ENCODE measurements at regions not wholly inside any gene's neighbourhood (a gene's known extent, or its start where the extent isn't known, plus 50 kb on each side); places are given as distances from the start of the nearest gene placed in this dataset.

GRCh38 chr1:36743286-36744005 is 260.7 kb upstream of the CSF3R start:
- no peak for DNase-seq

- no peak for DNase-seq
Observed at GRCh38 chr1:36741066-36741465, 258.4 kb upstream of the CSF3R start.

GRCh38 chr1:36740446-36740845 is 257.7 kb upstream of the CSF3R start:
- DNase-seq, result no peak

GRCh38 chr1:36739703-36740289 is 257.1 kb upstream of the CSF3R start:
- DNase-seq, result no peak

- no peak for DNase-seq
Observed at GRCh38 chr1:36738245-36738644, 255.5 kb upstream of the CSF3R start.

GRCh38 chr1:36737767-36738166 is 255.1 kb upstream of the CSF3R start:
- DNase-seq, result no peak

- DNase-seq, result no peak
Observed at GRCh38 chr1:36737038-36737555, 254.4 kb upstream of the CSF3R start.

- DNase-seq, result no peak
Observed at GRCh38 chr1:36735939-36736730, 253.4 kb upstream of the CSF3R start.

- DNase-seq, result no peak
Observed at GRCh38 chr1:36735436-36735835, 252.7 kb upstream of the CSF3R start.

GRCh38 chr1:36734356-36734755 is 251.6 kb upstream of the CSF3R start:
- DNase-seq, result no peak

- DNase-seq, result no peak
Observed at GRCh38 chr1:36733748-36734147, 251.0 kb upstream of the CSF3R start.

GRCh38 chr1:36732015-36732356 is 249.3 kb upstream of the CSF3R start:
- no peak for DNase-seq

GRCh38 chr1:36731226-36732014 is 248.7 kb upstream of the CSF3R start:
- DNase-seq, result no peak

- no peak for DNase-seq
Observed at GRCh38 chr1:36730599-36730998, 247.9 kb upstream of the CSF3R start.

GRCh38 chr1:36729716-36730510 is 247.2 kb upstream of the CSF3R start:
- DNase-seq, result no peak

GRCh38 chr1:36729289-36729688 is 246.6 kb upstream of the CSF3R start:
- DNase-seq, result no peak

GRCh38 chr1:36728846-36729245 is 246.1 kb upstream of the CSF3R start:
- DNase-seq, result no peak

GRCh38 chr1:36728051-36728450 is 245.3 kb upstream of the CSF3R start:
- no peak for DNase-seq

GRCh38 chr1:36725151-36725550 is 242.4 kb upstream of the CSF3R start:
- no peak for DNase-seq

GRCh38 chr1:36723813-36724212 is 241.1 kb upstream of the CSF3R start:
- no peak for DNase-seq

GRCh38 chr1:36722871-36723270 is 240.2 kb upstream of the CSF3R start:
- DNase-seq, result no peak

GRCh38 chr1:36721261-36721660 is 238.5 kb upstream of the CSF3R start:
- DNase-seq, result no peak

All from CD4-positive, alpha-beta T cell treated with Interleukin-10 for 1 hour (primary cell).